A549 (cell line): ENCODE measurements at regions not wholly inside any gene's neighbourhood (a gene's known extent, or its start where the extent isn't known, plus 50 kb on each side); places are given as distances from the start of the nearest gene placed in this dataset.
A peak's percentile ranks its signal among the peaks of the same experiment; 100 is the strongest.

ENCODE experiments used
- ATAC-seq, 2 experiments: fragments of 200-7000 bp in 1 of 2; fragments of >200 bp in 1 of 2; cut with Nextera tagmentation in 1 of 2; cut with Tn5 transposase in 1 of 2; 3 replicates each; pipeline versions ENCODE4 v1.8.0 to v1.9.1; 2018 to 2020; ENCODE audit warnings: mild to moderate bottlenecking in 1 of 2, moderate library complexity in 1 of 2
- CTCF ChIA-PET: fragments of 300-600 bp; sonication (Branson Sonifier 250); formaldehyde crosslinking; extraction: SDS; loops from one replicate; lab custom pipeline; 2021; ENCODE audit warnings: antibody characterized with exemption, inconsistent platforms; lab: Yijun Ruan, JAX
- POLR2A ChIA-PET: fragments of 350-600 bp; formaldehyde crosslinking; extraction: SDS; loops from one replicate; lab custom pipeline; 2021; ENCODE audit warnings: antibody characterized with exemption, inconsistent platforms; lab: Yijun Ruan, JAX
- DNase-seq, 2 experiments: peaks; one replicate each; pipeline versions ENCODE4 v3.0.0 to v3.0.0-alpha.2; 2011 to 2016; ENCODE audit warnings: low read depth in 1 of 2, low spot score in 1 of 2
- FAIRE-seq: peaks from 2 replicates; lab custom pipeline; 2011; peaks lifted over from hg19 to GRCh38; lab: Jason Lieb, UNC
- H3K27ac ChIP-seq, 2 experiments: fragments of >200 bp; sonication (Bioruptor Twin); formaldehyde crosslinking; 3 replicates each; pipeline ENCODE4 v1.5.1; 2016 to 2017
- H3K4me1 ChIP-seq: fragments of >200 bp; sonication (Bioruptor Twin); formaldehyde crosslinking; 3 replicates; pipeline ENCODE4 v1.6.1; 2016
- H3K4me2 ChIP-seq: fragments of >200 bp; sonication (Bioruptor Twin); formaldehyde crosslinking; 3 replicates; pipeline ENCODE4 v1.6.1; 2016
- H3K4me3 ChIP-seq: fragments of >200 bp; sonication (Bioruptor Twin); formaldehyde crosslinking; 3 replicates; pipeline ENCODE4 v1.5.1; 2016
- H3K9me3 ChIP-seq: fragments of >200 bp; sonication (Bioruptor Twin); formaldehyde crosslinking; 3 replicates; pipeline ENCODE4 v1.6.1; 2016
- CBX2 ChIP-seq: fragments of 200-600 bp; sonication (generic); IDR thresholded peaks from 2 replicates; pipeline ENCODE4 v1.6.1; 2016; ENCODE audit warnings: low read depth, mild to moderate bottlenecking, borderline replicate concordance
- CBX8 ChIP-seq: fragments of 200-600 bp; sonication (generic); IDR thresholded peaks from 2 replicates; pipeline ENCODE4 v1.6.1; 2016
- CTCF ChIP-seq: fragments of >200 bp; sonication (Bioruptor Twin); formaldehyde crosslinking; IDR thresholded peaks from 3 replicates; pipeline ENCODE4 v1.5.1; 2016
- EHMT2 ChIP-seq: fragments of 200-600 bp; sonication (generic); IDR thresholded peaks from 2 replicates; pipeline ENCODE4 v1.6.1; 2016; ENCODE audit warnings: antibody characterized with exemption, low read depth, mild to moderate bottlenecking, moderate library complexity
- ELK1 ChIP-seq: fragments of 150-350 bp; IDR thresholded peaks from 2 replicates; pipeline ENCODE4 v1.6.1; 2014; ENCODE audit warnings: low read depth, mild to moderate bottlenecking, low read length
- EP300 ChIP-seq, 2 experiments: fragments of >200 bp; sonication (Bioruptor Twin); formaldehyde crosslinking; IDR thresholded peaks; 2 replicates in 1 of 2; 3 replicates in 1 of 2; pipeline ENCODE4 v1.6.1; 2016 to 2017
- ESRRA ChIP-seq: fragments of 150-350 bp; IDR thresholded peaks from 2 replicates; pipeline ENCODE4 v1.6.1; 2014; ENCODE audit warnings: mild to moderate bottlenecking, low read length, borderline replicate concordance
- FOSB ChIP-seq: fragments of 250-450 bp; sonication (Bioruptor Pico); IDR thresholded peaks from 2 replicates; pipeline ENCODE4 v1.5.0; 2020; ENCODE audit warnings: mild to moderate bottlenecking, moderate library complexity
- FOSL2 ChIP-seq, 2 experiments: fragments of 450-650 bp in 1 of 2; fragments of >200 bp in 1 of 2; sonication (Bioruptor Twin) in 1 of 2; formaldehyde crosslinking; IDR thresholded peaks; 2 replicates each; pipeline versions ENCODE4 v1.5.0 to v1.6.1; 2016 to 2020; ENCODE audit warnings: mild to moderate bottlenecking in 1 of 2, moderate library complexity in 1 of 2
- HEYL ChIP-seq: fragments of 250-450 bp; sonication (Bioruptor Pico); IDR thresholded peaks from 2 replicates; pipeline ENCODE4 v1.8.0; 2021; ENCODE audit warnings: mild to moderate bottlenecking, moderate library complexity
- HOXA7 ChIP-seq: fragments of 250-450 bp; sonication (Bioruptor Pico); IDR thresholded peaks from 2 replicates; pipeline ENCODE4 v1.5.0; 2020; ENCODE audit warnings: mild to moderate bottlenecking, moderate library complexity
- JUN ChIP-seq, 2 experiments: fragments of >200 bp; sonication (Bioruptor Twin); formaldehyde crosslinking; IDR thresholded peaks; 2 replicates in 1 of 2; 3 replicates in 1 of 2; pipeline ENCODE4 v1.6.1; 2016 to 2017
- KDM1A ChIP-seq: fragments of 200-600 bp; sonication (generic); IDR thresholded peaks from 2 replicates; pipeline ENCODE4 v1.6.1; 2016; ENCODE audit warnings: low read depth, mild to moderate bottlenecking
- MAFK ChIP-seq: fragments of 450-650 bp; IDR thresholded peaks from 2 replicates; pipeline ENCODE4 v1.6.1; 2014; ENCODE audit not compliant: partially characterized antibody
- MAX ChIP-seq: IDR thresholded peaks from 2 replicates; pipeline ENCODE4 v1.6.1; 2012
- MYC ChIP-seq: IDR thresholded peaks from 2 replicates; pipeline ENCODE4 v1.6.1; 2012; ENCODE audit warnings: mild to moderate bottlenecking, inconsistent platforms, low read length, improper control_type of control experiment, borderline replicate concordance
- NFE2L2 ChIP-seq: fragments of 150-350 bp; conservative IDR thresholded peaks from 2 replicates; pipeline ENCODE4 v1.6.1; 2014; ENCODE audit warnings: low read length
- NR3C1 ChIP-seq: fragments of >200 bp; sonication (Bioruptor Twin); formaldehyde crosslinking; IDR thresholded peaks from 3 replicates; pipeline ENCODE4 v1.6.1; 2017
- PBX3 ChIP-seq: IDR thresholded peaks from 2 replicates; pipeline ENCODE4 v1.6.1; 2012
- POLR2A ChIP-seq: IDR thresholded peaks from 2 replicates; pipeline ENCODE4 v1.6.1; 2012; ENCODE audit warnings: mild to moderate bottlenecking, low read length
- RAD21 ChIP-seq, 2 experiments: fragments of >200 bp in 1 of 2; sonication (Bioruptor Twin) in 1 of 2; formaldehyde crosslinking in 1 of 2; IDR thresholded peaks in 1 of 2; conservative IDR thresholded peaks in 1 of 2; 2 replicates in 1 of 2; 3 replicates in 1 of 2; pipeline ENCODE4 v1.6.1; 2012 to 2018; ENCODE audit warnings: inconsistent platforms in 1 of 2
- RARB ChIP-seq: fragments of 250-450 bp; sonication (Bioruptor Pico); IDR thresholded peaks from 2 replicates; pipeline ENCODE4 v1.8.0; 2021; ENCODE audit warnings: mild to moderate bottlenecking, moderate library complexity
- RFX5 ChIP-seq: fragments of 450-650 bp; IDR thresholded peaks from 2 replicates; pipeline ENCODE4 v1.7.1; 2014; ENCODE audit warnings: antibody characterized with exemption, mild to moderate bottlenecking, moderate library complexity
- TP53 ChIP-seq: fragments of 250-450 bp; sonication (Bioruptor Pico); IDR thresholded peaks from 2 replicates; pipeline ENCODE4 v1.5.0; 2021; ENCODE audit warnings: mild to moderate bottlenecking, moderate library complexity
- USF2 ChIP-seq: fragments of 450-650 bp; IDR thresholded peaks from 2 replicates; pipeline ENCODE4 v1.6.1; 2014; ENCODE audit warnings: antibody characterized with exemption
- ZFP36 ChIP-seq: fragments of 450-650 bp; IDR thresholded peaks from 2 replicates; pipeline ENCODE4 v1.6.1; 2014; ENCODE audit warnings: borderline replicate concordance; ENCODE audit not compliant: partially characterized antibody
- WGBS: methylation state at CpG from one replicate; pipeline ENCODE4 v1.1.6; 2017; ENCODE audit errors: missing lambda C conversion rate; 5-methylcytosine and 5-hydroxymethylcytosine counted together

- TF ChIP-seq RARB (CRISPR knock-in tag) (no peak), PBX3 (no peak), EHMT2 (no peak), KDM1A (no peak), RFX5 (no peak), ZFP36 (no peak), CBX8 (no peak), MAX (no peak), POLR2A (no peak), NR3C1 (no peak), FOSL2 (IDR thresholded peaks at IDR 0.05) (no peak), FOSL2 (CRISPR knock-in tag; IDR thresholded peaks at IDR 0.05) (no peak), TP53 (no peak), CTCF (no peak)
- no peak for ATAC-seq
Observed at GRCh38 chr14:76589246-76589645, 172.0 kb upstream of the VASH1 start.

GRCh38 chr14:76591266-76591665, 170.0 kb upstream of the VASH1 start:
- Histone ChIP-seq H3K4me3 (no peak overlapping the region), H3K9me3 (no peaks in the 10 kb centered on the region), H3K27ac (no peak overlapping the region), H3K4me2 (no peak overlapping the region), H3K4me1 (no peaks in the 10 kb centered on the region)
- ChIA-PET CTCF (interaction anchor here (1.1 kb wide), 1 partner anchor 11 kb away, joined by 4 read pairs; no protein-coding TSS in a partner anchor), POLR2A (no interaction called here)
- TF ChIP-seq ZFP36: no peak
- TF ChIP-seq ELK1: no peak
- no peak for TF ChIP-seq MYC
- FAIRE-seq (no peak), DNase-seq (no peak), ATAC-seq (no peak)
- 47% methylated on average over 8 of the region's 10 CpGs for WGBS

More at GRCh38 chr14:76589246-76589645, 172.0 kb upstream of the VASH1 start:
- DNase-seq: peak in 1 of 2 experiments; percentile 9
- WGBS: 24% methylated on average over 4 of the region's 4 CpGs
- H3K4me2 ChIP-seq: no peak overlapping the region
- POLR2A ChIA-PET: no interaction called here
- H3K4me1 ChIP-seq: no peaks in the 10 kb centered on the region
- CTCF ChIA-PET: no interaction called here
- no peak overlapping the region for H3K4me3 ChIP-seq
- H3K9me3 ChIP-seq: no peaks in the 10 kb centered on the region
- FAIRE-seq: no peak
- no peak overlapping the region for H3K27ac ChIP-seq

GRCh38 chr14:76595266-76595665, 166.0 kb upstream of the VASH1 start:
- Histone ChIP-seq H3K27ac (no peak overlapping the region), H3K4me2 (no peak overlapping the region), H3K9me3 (no peaks in the 10 kb centered on the region), H3K4me1 (no peaks in the 10 kb centered on the region), H3K4me3 (no peak overlapping the region)
- whole genome bisulfite sequencing: 30% methylated on average over 5 of the region's 5 CpGs
- CTCF ChIA-PET: interaction anchor here (1.4 kb wide), 1 partner anchor 53 kb away, joined by 3 read pairs; no protein-coding TSS in a partner anchor
- DNase-seq: no peak
- TF ChIP-seq CTCF (no peak), ESRRA (no peak), PBX3 (no peak), FOSB (no peak), EHMT2 (no peak), HOXA7 (CRISPR knock-in tag) (no peak), TP53 (no peak), RAD21 (conservative IDR thresholded peaks at IDR 0.05 in 1 of 2, IDR thresholded peaks at IDR 0.05 in 1 of 2) (no peak), POLR2A (no peak), MAX (no peak), JUN (IDR thresholded peaks at IDR 0.05) (no peak), USF2 (no peak), CBX2 (no peak), MAFK (no peak), EP300 (IDR thresholded peaks at IDR 0.05) (no peak), NFE2L2 (no peak), HEYL (no peak)
- no peak for ATAC-seq
- FAIRE-seq: no peak
- POLR2A ChIA-PET: no interaction called here
